HG03064 (cell line): ENCODE measurements at regions not wholly inside any gene's neighbourhood (a gene's known extent, or its start where the extent isn't known, plus 50 kb on each side); places are given as distances from the start of the nearest gene placed in this dataset.

ENCODE experiments used
- ATAC-seq: cut with Tn5 transposase; IDR thresholded peaks from one replicate; pipeline ENCODE4 v1.9.1; 2021; ENCODE audit warnings: low read depth; ENCODE audit not compliant: unreplicated experiment

DNA sequence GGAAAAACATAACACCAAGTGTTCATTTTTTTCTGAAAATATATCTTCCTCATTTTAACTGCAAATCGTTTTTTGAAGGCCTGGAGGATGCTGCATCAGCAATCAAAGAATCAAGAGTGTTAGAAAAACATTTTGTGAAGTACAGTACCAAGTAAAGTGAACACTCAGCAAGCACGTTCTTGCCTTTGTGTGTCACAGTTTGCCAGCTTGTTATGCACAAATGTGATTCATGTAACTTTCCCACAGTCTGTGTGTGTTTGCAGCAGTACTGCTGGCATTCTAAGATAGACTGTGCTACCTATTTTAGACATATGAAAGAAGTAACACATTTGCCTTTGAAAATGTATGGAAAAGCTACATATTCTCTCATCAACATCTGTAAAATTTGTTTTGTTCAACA, 1617.7 kb downstream of the RPA4 start:
- no peak for ATAC-seq

DNA sequence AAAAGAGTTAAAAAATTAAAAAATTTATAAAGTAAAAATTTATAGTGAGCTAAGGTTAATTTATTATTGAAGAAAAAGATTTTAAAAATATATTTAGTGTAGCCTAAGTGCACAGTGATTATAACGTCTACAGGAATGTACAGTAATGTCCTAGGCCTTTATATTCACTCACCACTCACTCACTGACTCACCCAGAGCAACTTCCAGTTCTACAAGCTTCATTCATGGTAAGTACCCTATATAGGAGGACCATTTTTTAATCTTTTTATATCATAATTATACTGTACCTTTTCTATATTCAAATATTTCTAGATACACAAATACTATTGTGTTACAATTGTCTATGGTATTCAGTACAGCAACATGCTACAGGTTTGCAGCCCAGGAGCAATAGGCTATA, 1623.2 kb downstream of the RPA4 start:
- ATAC-seq, result no peak

DNA sequence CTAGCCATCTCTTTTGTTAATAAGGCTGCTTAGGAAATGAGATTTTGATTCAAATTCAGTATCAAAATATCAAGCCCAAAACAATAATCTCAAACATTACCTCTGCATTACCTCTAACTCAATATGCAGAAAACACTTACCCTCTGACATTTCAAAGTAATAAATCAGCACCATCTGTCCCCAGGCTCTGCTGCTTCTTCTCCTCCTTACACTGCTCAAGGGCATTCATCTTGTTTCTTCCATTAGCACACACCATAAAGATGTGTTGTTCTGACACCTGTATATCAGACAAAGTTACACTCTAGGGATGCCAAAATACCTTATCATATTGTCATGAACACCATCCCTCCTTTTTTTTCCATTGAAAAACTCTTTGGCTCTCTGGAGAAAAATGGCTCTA, 1630.3 kb downstream of the RPA4 start:
- ATAC-seq, result no peak

DNA sequence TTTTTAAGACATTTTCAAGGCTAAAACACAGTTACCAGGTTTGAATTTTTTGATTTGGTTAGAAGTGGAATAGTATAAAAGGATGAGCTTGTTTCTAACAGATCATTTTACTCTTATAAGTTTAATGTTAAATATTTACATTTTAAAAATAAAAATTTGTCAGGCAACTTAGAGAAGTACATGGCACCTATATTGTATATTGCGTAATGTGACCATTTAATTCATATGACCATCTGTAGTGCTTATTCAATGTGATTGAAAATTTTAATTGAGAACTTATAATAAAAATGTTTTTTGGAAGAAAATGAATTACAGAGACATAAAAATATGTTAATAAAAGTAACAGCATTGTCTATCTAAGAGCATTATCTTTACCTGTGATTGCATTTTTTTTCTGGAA, 1632.4 kb downstream of the RPA4 start:
- no peak for ATAC-seq

DNA sequence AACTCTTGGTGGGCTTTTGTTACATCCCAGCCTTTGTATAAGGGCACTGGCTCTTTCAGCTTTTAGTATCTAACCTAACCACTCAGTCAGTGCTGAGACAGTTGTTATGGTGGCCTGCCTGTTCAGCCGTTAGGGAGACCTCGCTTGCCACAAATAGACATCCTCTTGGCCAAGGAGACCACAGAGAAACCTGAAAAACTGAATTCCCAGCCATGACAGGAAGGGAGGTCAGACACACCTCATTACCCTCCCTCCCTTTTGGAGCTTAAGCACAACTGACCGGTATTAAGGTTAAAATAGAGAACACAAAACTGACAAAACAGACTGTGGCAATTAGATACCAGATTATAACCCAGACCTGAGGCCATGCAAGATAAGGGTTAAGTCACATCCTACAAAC, 1639.3 kb downstream of the RPA4 start:
- no peak for ATAC-seq

DNA sequence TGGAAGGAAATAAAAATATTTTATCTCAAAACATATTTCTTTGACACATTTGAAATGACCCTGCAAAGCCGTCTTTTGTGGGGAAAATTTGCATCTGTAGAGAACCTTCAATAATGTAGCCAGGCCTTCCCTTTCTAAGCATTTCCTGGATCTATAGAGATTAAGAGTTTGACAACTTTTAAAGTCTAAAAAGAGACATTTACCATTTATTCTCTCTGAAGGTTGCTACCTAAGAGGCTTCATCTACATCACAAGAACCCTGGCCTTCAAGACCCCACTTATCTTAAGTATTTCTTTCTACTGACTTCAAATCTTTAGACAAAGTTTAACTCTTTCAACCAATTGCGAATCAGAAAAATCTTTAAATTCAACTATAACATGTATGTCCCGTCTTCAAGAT, 1639.8 kb downstream of the RPA4 start:
- no peak for ATAC-seq

DNA sequence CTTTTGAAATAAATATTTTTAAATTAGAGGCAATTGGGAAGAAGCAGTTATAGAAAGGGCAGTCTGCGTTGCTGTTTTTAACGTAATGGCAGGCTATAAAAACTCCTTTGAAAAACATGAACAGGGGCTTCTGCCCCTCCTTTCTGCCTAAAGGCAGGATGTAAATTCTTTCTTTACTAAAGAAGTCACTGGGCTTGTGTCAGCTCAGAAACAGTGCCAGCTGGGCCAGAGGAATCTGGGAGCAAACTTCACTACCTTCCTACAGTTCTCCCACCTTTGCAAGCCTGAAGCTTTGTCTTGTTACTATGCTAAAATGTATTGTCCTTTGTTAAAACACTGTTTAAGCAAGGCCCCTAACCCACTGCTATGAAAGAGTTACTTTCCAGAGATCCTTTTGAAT, 1664.8 kb downstream of the RPA4 start:
- no peak for ATAC-seq

DNA sequence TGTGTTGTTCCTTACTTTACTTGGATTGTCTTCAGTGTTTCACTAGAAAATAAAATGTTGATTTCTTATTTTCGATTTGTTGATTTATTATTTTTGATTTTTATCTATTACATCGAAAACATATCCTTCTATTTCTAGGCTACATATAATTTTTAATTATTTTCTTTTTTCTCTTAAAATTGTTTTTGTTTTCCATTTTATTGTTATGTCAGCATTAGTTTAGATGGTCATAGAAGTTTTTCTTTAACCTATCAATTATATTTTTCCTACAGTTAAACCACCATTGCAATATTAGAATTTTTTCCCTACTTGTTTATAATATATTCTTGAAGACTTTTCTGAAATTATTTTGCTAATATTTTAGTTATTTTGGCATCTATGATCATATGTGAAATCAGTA, 1685.1 kb downstream of the RPA4 start:
- no peak for ATAC-seq

DNA sequence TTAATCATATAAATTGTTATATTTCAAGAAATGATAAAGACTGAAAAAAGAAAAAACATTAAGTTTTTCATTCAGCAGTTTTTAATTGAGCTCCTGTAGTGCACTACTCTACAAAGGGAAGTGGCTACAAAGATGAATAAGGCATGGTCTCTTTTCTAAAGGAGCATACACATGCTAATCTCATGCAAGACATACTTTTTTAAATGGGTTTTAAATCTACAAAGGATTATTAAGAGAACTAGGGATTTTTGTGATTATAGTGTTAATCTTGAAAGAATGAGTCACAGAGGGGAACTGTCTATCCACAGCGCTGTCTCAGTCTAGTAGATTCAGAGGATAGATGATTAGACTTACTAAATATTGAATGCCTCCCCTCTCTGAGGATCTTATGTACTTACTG, 1722.2 kb downstream of the RPA4 start:
- ATAC-seq, result no peak

DNA sequence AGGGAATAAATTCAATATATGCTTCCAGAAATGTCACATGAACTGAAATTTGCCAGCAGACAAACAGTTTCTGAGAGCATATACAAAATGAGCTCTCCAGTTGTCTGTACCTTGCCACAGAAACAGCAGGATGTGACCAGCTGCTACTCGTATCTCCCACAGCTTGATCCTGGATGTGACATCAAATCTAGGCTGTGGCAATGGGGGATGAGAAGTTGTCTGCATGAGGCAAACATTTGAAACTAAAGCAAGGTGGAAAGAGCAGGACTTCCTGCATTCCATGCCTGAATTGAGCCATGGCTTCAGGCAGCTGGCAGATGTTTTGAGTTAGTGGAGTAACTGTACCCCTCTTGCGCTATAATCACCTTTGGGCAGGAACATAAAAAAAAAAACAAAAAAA, 1724.0 kb downstream of the RPA4 start:
- no peak for ATAC-seq

DNA sequence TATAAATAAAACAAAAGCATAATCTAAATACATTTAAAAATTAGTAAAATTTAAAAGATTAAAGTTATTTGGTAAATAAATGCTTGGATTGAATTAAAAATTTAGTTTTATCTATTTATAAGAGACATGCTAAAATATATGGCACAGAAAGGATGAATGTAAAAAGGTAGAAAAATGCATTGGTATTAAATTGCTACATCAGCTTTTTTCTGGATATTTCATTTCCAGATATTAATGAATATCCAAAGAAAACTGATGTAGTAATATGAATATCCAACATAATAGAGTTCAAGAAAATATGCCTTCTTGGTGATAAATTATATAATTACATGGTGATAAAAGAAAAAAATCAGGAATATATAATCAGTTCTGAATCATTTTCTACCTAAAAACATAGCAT, 1743.9 kb downstream of the RPA4 start:
- no peak for ATAC-seq

DNA sequence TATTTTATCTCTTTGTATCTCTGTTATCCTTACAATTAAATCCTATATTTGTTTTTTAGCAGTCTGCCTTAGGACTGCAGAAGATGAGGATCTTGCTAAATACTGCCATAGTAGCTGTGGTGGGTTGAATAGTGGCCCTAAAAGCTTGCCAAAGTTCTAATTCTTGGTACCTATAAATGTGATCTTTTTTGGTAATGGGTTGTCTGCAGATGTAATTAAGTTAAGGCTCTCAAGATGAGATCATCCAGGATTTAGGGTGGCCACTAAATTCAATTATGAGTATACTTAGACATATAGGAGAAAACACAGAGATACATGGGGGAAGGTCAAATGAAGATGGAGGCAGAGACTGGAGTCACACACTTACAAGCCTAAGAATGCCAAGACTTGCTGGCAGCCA, 1753.7 kb downstream of the RPA4 start:
- ATAC-seq, result no peak

DNA sequence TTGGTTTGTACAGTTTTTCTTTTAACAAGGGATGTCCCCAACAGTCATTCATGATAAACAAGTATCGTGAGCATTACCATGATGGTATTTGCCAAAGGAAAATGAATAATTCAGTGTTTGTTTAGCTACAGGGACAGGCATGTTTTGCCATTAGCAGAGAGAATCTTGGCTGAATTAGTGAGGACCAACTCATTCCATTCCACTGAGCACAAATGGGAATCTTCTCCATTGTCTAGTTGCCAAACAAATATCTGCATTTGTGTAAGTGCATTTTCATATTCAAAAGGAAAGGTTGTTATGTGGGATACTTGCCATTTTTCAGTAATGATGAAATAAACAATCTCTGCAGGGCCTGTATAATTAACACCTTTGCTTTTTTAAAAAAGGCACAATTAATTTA, 1762.6 kb downstream of the RPA4 start:
- ATAC-seq, result no peak

DNA sequence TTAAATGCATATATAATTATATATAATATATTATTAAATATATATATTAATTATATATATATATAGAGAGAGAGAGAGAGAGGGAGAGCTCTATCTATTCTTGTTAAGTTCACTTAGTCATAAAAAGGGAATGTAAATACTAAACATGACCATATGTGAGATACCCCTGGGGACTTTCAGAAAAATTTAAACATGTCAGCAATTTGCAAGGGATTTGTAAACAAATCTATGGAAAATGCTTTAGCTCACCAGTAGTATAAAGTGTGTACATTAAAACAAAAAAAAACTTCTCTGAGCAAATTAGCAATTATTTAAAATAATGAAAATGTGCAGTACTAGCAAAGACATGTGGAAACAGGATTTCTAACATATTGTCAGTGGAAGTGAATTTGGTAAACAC, 1755.5 kb downstream of the PCDH19 start:
- no peak for ATAC-seq
